ENCODE measurements at regions not wholly inside any gene's neighbourhood (a gene's known extent, or its start where the extent isn't known, plus 50 kb on each side); places are given as distances from the start of the nearest gene placed in this dataset.

DNA sequence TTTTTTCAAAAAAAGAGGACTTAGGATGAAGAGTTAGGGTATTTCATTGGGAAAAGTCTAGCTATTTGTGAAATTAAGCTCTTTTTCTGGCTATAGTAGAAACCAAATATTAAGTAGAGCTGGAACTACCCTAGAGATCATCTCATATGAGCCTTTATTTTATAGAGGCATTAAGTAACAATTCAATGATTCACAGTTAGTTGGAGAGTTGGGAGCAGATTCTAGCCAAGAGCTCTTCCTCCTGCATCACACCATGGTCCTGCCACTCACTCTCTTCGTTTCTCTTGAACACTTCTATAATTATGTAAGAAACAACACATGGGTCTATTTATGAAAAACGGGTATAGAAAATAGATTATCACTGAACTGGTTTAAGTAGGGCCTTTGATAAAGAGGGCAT lies 76.1 kb upstream of the ANK3 start:
- DNase-seq = peak; percentile 44

DNA sequence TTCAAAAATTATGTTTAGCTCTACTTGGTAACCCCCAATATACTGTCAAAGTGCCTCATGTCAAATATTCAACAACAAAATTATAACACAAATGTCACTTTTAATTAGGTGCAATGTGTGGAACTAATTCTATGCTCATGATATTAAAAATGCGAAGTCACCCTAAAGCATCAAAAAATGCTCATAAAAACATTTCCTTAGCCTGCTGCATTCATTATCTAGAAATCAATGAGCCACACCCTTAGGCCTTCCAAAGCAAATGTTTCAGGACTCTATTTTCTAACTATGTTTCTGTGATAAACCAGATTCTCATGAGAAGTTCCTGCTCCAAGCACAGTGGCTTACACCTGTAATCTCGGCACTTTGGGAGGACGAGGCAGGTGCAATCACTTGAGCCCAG lies 75.0 kb upstream of the ANK3 start:
- DNase-seq = no peak

- peak; percentile 30 for DNase-seq
These were observed 74.1 kb upstream of the ANK3 start for GRCh38 chr10:60463746-60464145.

- DNase-seq = no peak
These were observed 72.0 kb upstream of the ANK3 start for GRCh38 chr10:60461688-60462087.

GRCh38 chr10:60459701-60460457 lies 70.2 kb upstream of the ANK3 start:
- no peak for DNase-seq

DNA sequence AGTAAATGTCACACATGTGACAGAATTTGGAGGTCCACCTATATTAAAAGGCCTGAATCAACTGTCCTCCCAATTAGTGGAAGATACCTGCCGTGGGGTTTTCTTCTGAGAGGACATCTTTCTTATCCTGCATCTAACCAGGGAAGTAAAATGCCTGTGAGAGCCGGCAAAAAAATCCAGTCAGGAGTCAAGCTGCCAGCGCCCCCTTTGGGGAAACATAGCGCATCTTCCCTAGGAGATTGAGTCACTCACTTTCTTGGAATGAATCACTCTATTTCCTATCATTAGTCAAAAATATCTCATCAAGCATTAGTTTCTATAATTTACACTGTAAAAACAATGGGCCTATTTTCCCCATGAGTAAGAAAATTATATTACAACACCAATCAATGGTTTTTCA lies 66.4 kb upstream of the ANK3 start:
- peak; percentile 33 for DNase-seq

- DNase-seq = no peak
These were observed 64.7 kb upstream of the ANK3 start for GRCh38 chr10:60454336-60454735.

DNA sequence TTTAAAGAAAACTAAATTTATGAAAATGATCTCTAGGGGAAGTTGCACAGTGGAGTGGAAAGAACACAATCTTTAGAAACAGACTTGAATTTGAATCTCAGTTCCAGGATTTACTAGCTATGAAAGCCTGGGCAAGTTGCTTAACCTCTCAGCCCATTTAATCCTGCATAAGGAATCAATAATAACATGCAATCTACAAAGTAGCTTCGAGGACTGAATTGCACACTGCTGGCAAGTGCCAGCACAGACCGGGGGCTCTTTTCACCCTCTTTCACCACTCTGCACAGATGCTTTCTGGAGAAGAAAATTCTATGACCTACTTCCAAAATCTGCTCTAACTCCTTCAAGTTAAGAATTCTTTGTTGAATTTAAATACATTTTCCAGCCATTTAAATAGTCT lies 63.4 kb upstream of the ANK3 start:
- no peak for DNase-seq

DNA sequence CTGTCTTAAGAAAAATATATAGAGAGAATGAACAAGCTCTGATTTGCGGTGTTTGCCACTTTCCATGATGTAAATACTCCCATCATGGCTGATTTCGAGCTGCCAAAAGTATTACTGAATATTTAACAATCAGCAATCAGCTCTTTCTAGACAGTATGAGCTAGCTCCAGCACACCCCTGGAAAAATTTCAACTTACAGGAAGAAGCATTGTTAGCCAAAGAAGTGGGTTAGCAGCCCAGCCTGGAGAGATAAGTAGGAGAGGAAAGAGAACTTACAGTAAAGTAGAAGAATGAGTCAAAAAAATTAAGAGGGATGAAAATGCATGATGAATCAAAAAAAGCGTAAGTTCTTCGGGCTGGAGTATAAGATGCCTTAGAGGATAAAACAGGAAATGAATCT lies 60.6 kb upstream of the ANK3 start:
- DNase-seq = no peak

DNA sequence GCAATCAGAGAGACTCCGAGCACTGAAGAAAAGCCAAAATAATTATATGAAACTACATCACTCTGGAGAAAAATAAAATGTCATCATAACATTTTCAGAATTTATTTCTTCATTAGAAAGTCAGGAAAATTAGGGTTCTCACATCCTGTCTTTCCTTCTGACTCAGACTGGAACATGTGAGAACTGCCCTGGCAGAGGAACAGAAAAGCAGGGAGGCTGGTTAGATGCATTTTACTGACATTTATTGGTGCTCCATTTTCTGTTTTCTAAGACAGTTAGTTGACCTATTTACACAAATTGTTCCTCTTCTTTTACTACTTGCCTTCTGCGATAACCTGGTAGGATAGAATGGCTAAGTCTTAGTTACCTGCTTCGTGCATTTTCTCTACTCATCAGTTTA lies 58.6 kb upstream of the ANK3 start:
- no peak for DNase-seq

- peak; percentile 67 for DNase-seq
These were observed 57.2 kb upstream of the ANK3 start for GRCh38 chr10:60446851-60447250.

GRCh38 chr10:60446070-60446833 lies 56.6 kb upstream of the ANK3 start:
- DNase-seq = peak; percentile 30

GRCh38 chr10:60444494-60445064 lies 54.9 kb upstream of the ANK3 start:
- peak; percentile 59 for DNase-seq

- DNase-seq = no peak
These were observed 53.7 kb upstream of the ANK3 start for GRCh38 chr10:60443346-60443745.

GRCh38 chr10:60441515-60441914 lies 51.8 kb upstream of the ANK3 start:
- DNase-seq = peak; percentile 27

DNA sequence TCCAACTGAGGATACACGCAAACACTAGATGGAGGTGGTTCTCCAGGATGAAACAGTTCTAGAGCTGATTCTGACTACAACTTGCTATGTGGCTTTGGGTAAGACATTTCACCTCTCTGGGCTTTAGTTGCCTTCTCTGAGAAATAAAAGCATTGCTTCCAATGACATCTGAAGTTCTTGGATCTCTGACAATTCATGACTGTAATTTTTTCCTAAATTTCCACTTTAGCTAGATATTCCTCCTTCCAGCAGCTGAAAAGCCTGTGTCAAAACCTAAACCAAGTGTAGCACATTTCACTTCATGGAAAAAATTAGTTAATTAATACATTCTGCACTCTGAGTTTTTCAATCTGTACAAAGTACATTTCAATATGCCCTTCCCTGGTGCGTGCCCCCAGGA lies 50.0 kb upstream of the ANK3 start:
- DNase-seq = no peak

All from fibroblast of skin of back (primary cell).